H1 (cell line): ENCODE measurements at regions not wholly inside any gene's neighbourhood (a gene's known extent, or its start where the extent isn't known, plus 50 kb on each side); places are given as distances from the start of the nearest gene placed in this dataset.

ENCODE experiments used
- CTCF ChIA-PET: fragments of 300-600 bp; sonication (Branson Sonifier 250); formaldehyde crosslinking; loops from one replicate; lab custom pipeline; 2021; ENCODE audit not compliant: partially characterized antibody; lab: Charles Lee
- POLR2A ChIA-PET: fragments of 300-600 bp; sonication (Branson Sonifier 250); formaldehyde crosslinking; loops from one replicate; lab custom pipeline; 2021; ENCODE audit warnings: inconsistent platforms; ENCODE audit not compliant: partially characterized antibody; lab: Charles Lee
- DNase-seq, 2 experiments: peaks; one replicate each; pipeline versions ENCODE4 v3.0.0 to v3.0.0-alpha.2; 2010 to 2022; ENCODE audit warnings: low spot score in 2 of 2, low read depth in 1 of 2, mixed read lengths in 1 of 2
- FAIRE-seq: peaks from 2 replicates; lab custom pipeline; 2011; peaks lifted over from hg19 to GRCh38; lab: Jason Lieb, UNC
- H2AFZ ChIP-seq: 2 replicates; pipeline ENCODE4 v1.8.1; 2012; ENCODE audit warnings: low read length, inconsistent platforms
- H2AK5ac ChIP-seq: 2 replicates; pipeline ENCODE4 v1.6.1; 2013; ENCODE audit warnings: low read depth, low read length
- H2BK120ac ChIP-seq: replicated peaks from 2 replicates; pipeline ENCODE3; 2013; ENCODE audit warnings: low read depth, low read length, inconsistent platforms
- H2BK12ac ChIP-seq: 2 replicates; pipeline ENCODE4 v1.6.1; 2013; ENCODE audit warnings: low read depth, low read length
- H2BK15ac ChIP-seq: 2 replicates; pipeline ENCODE4 v1.6.1; 2013; ENCODE audit warnings: low read length
- H2BK20ac ChIP-seq: 2 replicates; pipeline ENCODE4 v1.6.1; 2013; ENCODE audit warnings: low read length
- H2BK5ac ChIP-seq: 2 replicates; pipeline ENCODE4 v1.6.1; 2013; ENCODE audit warnings: low read depth, low read length
- H3K14ac ChIP-seq: 2 replicates; pipeline ENCODE4 v1.6.1; 2013; ENCODE audit warnings: inconsistent platforms; ENCODE audit not compliant: insufficient read length
- H3K18ac ChIP-seq: 2 replicates; pipeline ENCODE4 v1.6.1; 2013; ENCODE audit warnings: low read length; ENCODE audit errors: extremely low read depth
- H3K23ac ChIP-seq: 2 replicates; pipeline ENCODE4 v1.6.1; 2013; ENCODE audit warnings: inconsistent platforms; ENCODE audit not compliant: insufficient read length
- H3K23me2 ChIP-seq: 2 replicates; pipeline ENCODE4 v1.6.1; 2013; ENCODE audit warnings: low read depth, low read length
- H3K27ac ChIP-seq: 2 replicates; pipeline ENCODE4 v1.6.1; 2011; ENCODE audit warnings: low read depth, low read length, inconsistent platforms
- H3K27me3 ChIP-seq, 4 experiments: replicated peaks in 1 of 4; 1 replicate in 1 of 4; 2 replicates in 3 of 4; pipeline versions ENCODE4 v1.6.1 to v1.8.1; 2011 to 2013; ENCODE audit warnings: low read length in 3 of 4, mild to moderate bottlenecking in 3 of 4, inconsistent platforms in 2 of 4, mixed read lengths in 2 of 4, moderate library complexity in 1 of 4; ENCODE audit not compliant: control insufficient read depth in 3 of 4, insufficient read depth in 3 of 4; ENCODE audit errors: extremely low read depth in 1 of 4
- H3K36me3 ChIP-seq, 4 experiments: 2 replicates each; pipeline versions ENCODE4 v1.6.1 to v1.8.1; 2011 to 2013; ENCODE audit warnings: mild to moderate bottlenecking in 4 of 4, low read length in 3 of 4, moderate library complexity in 2 of 4, control low read depth in 1 of 4, inconsistent platforms in 1 of 4; ENCODE audit not compliant: insufficient read depth in 4 of 4, control insufficient read depth in 2 of 4
- H3K4ac ChIP-seq: replicated peaks from 2 replicates; pipeline ENCODE3; 2013; ENCODE audit warnings: low read length, low read depth, mixed read lengths, inconsistent platforms; ENCODE audit not compliant: insufficient read length
- H3K4me1 ChIP-seq, 4 experiments: replicated peaks in 1 of 4; 1 replicate in 1 of 4; 2 replicates in 3 of 4; pipeline versions ENCODE4 v1.6.1 to v1.8.1; 2011 to 2013; ENCODE audit warnings: low read length in 3 of 4, inconsistent platforms in 2 of 4, mixed read lengths in 1 of 4; ENCODE audit not compliant: insufficient read depth in 4 of 4, control insufficient read depth in 3 of 4
- H3K4me2 ChIP-seq, 2 experiments: 2 replicates each; pipeline versions ENCODE4 v1.6.1 to v1.8.1; 2011 to 2013; ENCODE audit warnings: low read depth in 2 of 2, low read length in 2 of 2, control low read depth in 1 of 2, inconsistent platforms in 1 of 2, mild to moderate bottlenecking in 1 of 2; ENCODE audit not compliant: insufficient read depth in 1 of 2
- H3K4me3 ChIP-seq, 4 experiments: fragments of 200-600, 300-600 bp in 1 of 4; sonication (generic), shearing (Covaris generic), sonication (Bioruptor Twin) in 1 of 4; 2 replicates each; pipeline versions ENCODE4 v1.5.1 to v1.8.1; 2011 to 2016; ENCODE audit warnings: low read length in 4 of 4, low read depth in 3 of 4, control low read depth in 2 of 4, inconsistent platforms in 2 of 4, mild to moderate bottlenecking in 2 of 4, mixed read lengths in 1 of 4, moderate library complexity in 1 of 4; ENCODE audit not compliant: insufficient read depth in 2 of 4; ENCODE audit errors: extremely low read depth in 1 of 4
- H3K56ac ChIP-seq: replicated peaks from 2 replicates; pipeline ENCODE3; 2013; ENCODE audit warnings: low read depth, mild to moderate bottlenecking, mixed read lengths, low read length, inconsistent platforms; ENCODE audit not compliant: insufficient read length
- H3K79me1 ChIP-seq: 2 replicates; pipeline ENCODE4 v1.6.1; 2013; ENCODE audit warnings: low read depth, low read length, control low read depth
- H3K79me2 ChIP-seq, 2 experiments: 2 replicates each; pipeline versions ENCODE4 v1.6.1 to v1.8.1; 2012 to 2013; ENCODE audit warnings: low read length in 2 of 2, mild to moderate bottlenecking in 2 of 2, inconsistent platforms in 1 of 2; ENCODE audit not compliant: insufficient read depth in 2 of 2, control insufficient read depth in 1 of 2
- H3K9ac ChIP-seq, 4 experiments: replicated peaks in 1 of 4; 1 replicate in 1 of 4; 2 replicates in 3 of 4; pipeline versions ENCODE4 v1.6.1 to v1.8.1; 2011 to 2013; ENCODE audit warnings: low read depth in 3 of 4, low read length in 3 of 4, control low read depth in 2 of 4, mild to moderate bottlenecking in 2 of 4, moderate library complexity in 2 of 4, inconsistent platforms in 1 of 4; ENCODE audit errors: extremely low read depth in 1 of 4
- H3K9me3 ChIP-seq, 2 experiments: 2 replicates each; pipeline versions ENCODE4 v1.6.1 to v1.8.1; 2012 to 2013; ENCODE audit warnings: mild to moderate bottlenecking in 2 of 2, moderate library complexity in 2 of 2, control low read depth in 1 of 2, inconsistent platforms in 1 of 2, low read depth in 1 of 2, low read length in 1 of 2, mixed read lengths in 1 of 2; ENCODE audit not compliant: insufficient read depth in 2 of 2
- H4K20me1 ChIP-seq, 2 experiments: replicated peaks in 1 of 2; 2 replicates each; pipeline versions ENCODE3 to v1.8.1; 2011 to 2013; ENCODE audit warnings: inconsistent platforms in 2 of 2, low read length in 2 of 2, mild to moderate bottlenecking in 1 of 2; ENCODE audit not compliant: insufficient read depth in 2 of 2, control insufficient read depth in 1 of 2
- H4K5ac ChIP-seq: 2 replicates; pipeline ENCODE4 v1.6.1; 2013; ENCODE audit warnings: low read length, low read depth, mixed read lengths, inconsistent platforms; ENCODE audit not compliant: insufficient read length
- H4K8ac ChIP-seq: 2 replicates; pipeline ENCODE4 v1.8.0; 2013; ENCODE audit warnings: mild to moderate bottlenecking, moderate library complexity, low read length, inconsistent platforms; ENCODE audit not compliant: insufficient read depth; ENCODE audit errors: extremely low read depth
- H4K91ac ChIP-seq: replicated peaks from 2 replicates; pipeline ENCODE3; 2013; ENCODE audit warnings: low read length, mixed read lengths, inconsistent platforms; ENCODE audit not compliant: insufficient read length
- BACH1 ChIP-seq: IDR thresholded peaks from 2 replicates; pipeline ENCODE4 v1.6.1; 2012; ENCODE audit warnings: low read length, improper control_type of control experiment
- BCL11A ChIP-seq, 2 experiments: IDR thresholded peaks; one replicate each; pipeline ENCODE4 v1.6.1; 2011; ENCODE audit warnings: low read depth in 2 of 2, low read length in 2 of 2, mild to moderate bottlenecking in 2 of 2
- CEBPB ChIP-seq: IDR thresholded peaks from 2 replicates; pipeline ENCODE4 v1.6.1; 2012; ENCODE audit warnings: low read depth, low read length
- CTBP2 ChIP-seq: IDR thresholded peaks from 2 replicates; pipeline ENCODE4 v1.7.0; 2011; ENCODE audit warnings: borderline replicate concordance, mild to moderate bottlenecking, moderate library complexity, mixed read lengths, low read length; ENCODE audit not compliant: insufficient read depth, insufficient read length
- E2F6 ChIP-seq: IDR thresholded peaks from 2 replicates; pipeline ENCODE4 v1.6.1; 2012; ENCODE audit warnings: inconsistent platforms
- GTF2F1 ChIP-seq: IDR thresholded peaks from 2 replicates; pipeline ENCODE4 v1.6.1; 2012; ENCODE audit warnings: low read depth, low read length, improper control_type of control experiment, borderline replicate concordance
- HDAC2 ChIP-seq, 2 experiments: fragments of 300-600 bp in 1 of 2; sonication (generic) in 1 of 2; IDR thresholded peaks; 2 replicates each; pipeline ENCODE4 v1.6.1; 2011 to 2012; ENCODE audit warnings: low read depth in 2 of 2, low read length in 2 of 2, mild to moderate bottlenecking in 2 of 2, moderate library complexity in 2 of 2, borderline replicate concordance in 1 of 2, inconsistent platforms in 1 of 2
- POLR2A ChIP-seq, 2 experiments: IDR thresholded peaks; 1 replicate in 1 of 2; 2 replicates in 1 of 2; pipeline ENCODE4 v1.6.1; 2011; ENCODE audit warnings: low read depth in 2 of 2, low read length in 2 of 2, mild to moderate bottlenecking in 2 of 2; ENCODE audit errors: control extremely low read depth in 1 of 2
- POLR2AphosphoS5 ChIP-seq: IDR thresholded peaks from 2 replicates; pipeline ENCODE4 v1.6.1; 2011; ENCODE audit warnings: low read depth, low read length
- RFX5 ChIP-seq: IDR thresholded peaks from 2 replicates; pipeline ENCODE4 v1.6.1; 2011; ENCODE audit warnings: low read depth, low read length, improper control_type of control experiment, borderline replicate concordance
- SIN3A ChIP-seq, 2 experiments: IDR thresholded peaks in 1 of 2; conservative IDR thresholded peaks in 1 of 2; 2 replicates each; pipeline ENCODE4 v1.6.1; 2011 to 2012; ENCODE audit warnings: low read length in 2 of 2, improper control_type of control experiment in 1 of 2, low read depth in 1 of 2, mild to moderate bottlenecking in 1 of 2
- SP1 ChIP-seq: IDR thresholded peaks from 2 replicates; pipeline ENCODE4 v1.6.1; 2011; ENCODE audit warnings: low read depth, low read length
- WGBS, 2 experiments: shearing (Covaris generic) in 1 of 2; methylation state at CpG; one replicate each; pipeline versions ENCODE4 v1.1.6 to v1.1.7; 2013 to 2015; ENCODE audit warnings: low lambda C conversion rate in 2 of 2, mixed read lengths in 2 of 2, inconsistent platforms in 1 of 2, low coverage in 1 of 2, missing lambda C conversion rate in 1 of 2; ENCODE audit not compliant: insufficient replicate concordance in 2 of 2, insufficient coverage in 1 of 2, insufficient read length in 1 of 2; ENCODE audit errors: extremely low coverage in 1 of 2, missing lambda C conversion rate in 1 of 2; 5-methylcytosine and 5-hydroxymethylcytosine counted together

- DNase-seq (no peak), FAIRE-seq (no peak)
- no peaks in the 10 kb centered on the region for H3K9me3 ChIP-seq
These were observed 155.9 kb upstream of the EOMES start for GRCh38 chr3:27878014-27878383.

More at GRCh38 chr3:27878014-27878383, 155.9 kb upstream of the EOMES start:
- H3K4me3 ChIP-seq = no peak overlapping the region
- H2BK12ac ChIP-seq = no peak overlapping the region
- no peak overlapping the region for H2AK5ac ChIP-seq
- H3K27me3 ChIP-seq = no peaks in the 10 kb centered on the region
- no peaks in the 10 kb centered on the region for H3K79me1 ChIP-seq
- no peaks in the 10 kb centered on the region for H3K23me2 ChIP-seq
- no peak overlapping the region for H3K18ac ChIP-seq
- no peak overlapping the region for H3K9ac ChIP-seq
- no peak overlapping the region for H4K91ac ChIP-seq
- H3K27ac ChIP-seq = no peak overlapping the region
- no peak overlapping the region for H2BK15ac ChIP-seq
- H2BK5ac ChIP-seq = no peak overlapping the region
- no peak overlapping the region for H4K5ac ChIP-seq
- POLR2A ChIA-PET = interaction anchor here (0.6 kb wide), 1 partner anchor 189 kb away, joined by 4 read pairs; no protein-coding TSS in a partner anchor
- no peak overlapping the region for H3K4ac ChIP-seq
- no peaks in the 10 kb centered on the region for H4K20me1 ChIP-seq
- H3K23ac ChIP-seq = no peak overlapping the region
- no peaks in the 10 kb centered on the region for H3K4me1 ChIP-seq
- no peak overlapping the region for H2BK120ac ChIP-seq
- H2BK20ac ChIP-seq = no peak overlapping the region
- H3K36me3 ChIP-seq = no peaks in the 10 kb centered on the region
- H3K79me2 ChIP-seq = no peaks in the 10 kb centered on the region
- TF ChIP-seq POLR2AphosphoS5 (no peak), SP1 (no peak), RFX5 (no peak), CTBP2 (no peak), SIN3A (conservative IDR thresholded peaks at IDR 0.05 in 1 of 2, IDR thresholded peaks at IDR 0.05 in 1 of 2; ENCODE audit: low read depth in 1 of 2, low read length in 2 of 2) (no peak), GTF2F1 (no peak), BCL11A (IDR thresholded peaks at IDR 0.05; ENCODE audit: low read depth in 2 of 2, low read length in 2 of 2) (no peak), CEBPB (no peak), HDAC2 (IDR thresholded peaks at IDR 0.05; ENCODE audit: borderline replicate concordance in 1 of 2, low read depth in 2 of 2, low read length in 2 of 2) (no peak), POLR2A (IDR thresholded peaks at IDR 0.05; ENCODE audit: control extremely low read depth in 1 of 2, low read depth in 2 of 2, low read length in 2 of 2) (no peak), E2F6 (no peak), BACH1 (no peak)
- H4K8ac ChIP-seq = no peak overlapping the region
- 93% methylated on average over 1 of the region's 1 CpG; no CpG with 5 or more reads in 1 of the 2 experiments for WGBS, 2 experiments
- no peak overlapping the region for H3K56ac ChIP-seq
- CTCF ChIA-PET = no interaction called here
- no peak overlapping the region for H2AFZ ChIP-seq
- H3K4me2 ChIP-seq = no peak overlapping the region
- H3K14ac ChIP-seq = no peak overlapping the region
